Heart left ventricle (tissue), 13 donors: ENCODE measurements at regions not wholly inside any gene's neighbourhood (a gene's known extent, or its start where the extent isn't known, plus 50 kb on each side); places are given as distances from the start of the nearest gene placed in this dataset.

Experiments
- POLR2A ChIP-seq, 2 donors: fragments of 450-650 bp; IDR thresholded peaks; one replicate each; pipeline ENCODE4 v1.6.1; 2017; ENCODE audit warnings: antibody characterized with exemption in 2 of 2, mild to moderate bottlenecking in 2 of 2, moderate library complexity in 2 of 2
- TF ChIP-seq, protein P1 (sequence below), 12 donors: fragments of 200-600 bp; sonication (generic) in 4 of 12; IDR thresholded peaks; one replicate each; pipeline versions ENCODE4 v1.5.0 to v1.8.0; 2018 to 2022; ENCODE audit warnings: antibody characterized with exemption in 12 of 12, mild to moderate bottlenecking in 5 of 12
- donor health status: ischemic (EF 13 %, LVEDD 7.1; RV severe dilation, severe dysfunction).
- donor health status: DM: no; HTN: yes; CAD: no.
- donor health status: DM: no; HTN: no; CAD: no.
- donor health status: ischemic (EF 25% LVEDD 6.9; RV normal size, moderate dysfunction).
- donor health status: ischemic (EF 25% LVEDD 5.7; RV mildly dilated, moderate dysfunction).
- donor health status: ischemic (EF 35%, LVEDD 5.7; RV mildly dilated, moderate dysfunction).
- donor health status: nonischemic (EF 11% LVEDD 7.7; RV severe dilation, severe dysfunction).
- donor health status: DM: yes; HTN: yes; CAD: no.
- donor health status: PGD.
- donor health status: ischemic (EF 29% LVEDD 5.4; RV normal size, mild dysfunction).
- donor health status: nonischemic (EF 23%, LVEDD 6.1; RV moderate dilation, normal function).

DNA sequence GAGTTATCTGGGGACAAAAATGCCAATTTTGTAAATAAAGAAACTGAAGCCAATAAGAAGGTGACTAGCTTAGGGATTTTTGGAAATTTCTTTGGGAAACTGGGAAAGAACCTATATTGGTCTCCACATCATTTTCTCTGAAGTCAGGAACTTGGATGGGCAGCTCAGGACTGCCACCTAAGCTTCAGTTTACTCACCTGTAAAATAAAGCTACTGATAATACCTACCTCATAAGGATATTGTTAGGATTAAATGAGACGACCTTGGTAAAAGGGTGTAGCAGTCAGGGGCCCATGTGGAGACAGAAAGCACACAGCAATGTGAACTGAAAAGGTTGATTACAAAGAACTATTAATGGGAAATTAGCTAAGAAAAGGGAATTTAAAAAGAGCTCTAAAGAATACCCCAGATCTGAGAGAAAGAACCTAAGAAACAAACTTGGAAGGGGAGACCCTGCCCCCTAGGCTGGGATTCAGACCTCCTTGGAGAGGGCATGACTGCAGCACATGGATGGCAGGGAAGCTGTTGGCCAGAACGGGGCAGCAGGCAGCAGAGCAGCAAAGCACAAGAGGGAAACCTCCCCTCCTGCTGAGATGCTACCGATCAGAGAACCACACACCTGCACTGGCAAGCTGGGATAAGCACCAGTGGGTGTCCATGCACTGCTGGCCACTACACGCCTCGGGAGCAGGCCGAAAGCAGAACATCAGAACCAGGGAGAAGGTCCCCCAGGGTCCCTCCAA, 83.7 kb upstream of the THBS1 start:
- TF ChIP-seq, protein P1, sequence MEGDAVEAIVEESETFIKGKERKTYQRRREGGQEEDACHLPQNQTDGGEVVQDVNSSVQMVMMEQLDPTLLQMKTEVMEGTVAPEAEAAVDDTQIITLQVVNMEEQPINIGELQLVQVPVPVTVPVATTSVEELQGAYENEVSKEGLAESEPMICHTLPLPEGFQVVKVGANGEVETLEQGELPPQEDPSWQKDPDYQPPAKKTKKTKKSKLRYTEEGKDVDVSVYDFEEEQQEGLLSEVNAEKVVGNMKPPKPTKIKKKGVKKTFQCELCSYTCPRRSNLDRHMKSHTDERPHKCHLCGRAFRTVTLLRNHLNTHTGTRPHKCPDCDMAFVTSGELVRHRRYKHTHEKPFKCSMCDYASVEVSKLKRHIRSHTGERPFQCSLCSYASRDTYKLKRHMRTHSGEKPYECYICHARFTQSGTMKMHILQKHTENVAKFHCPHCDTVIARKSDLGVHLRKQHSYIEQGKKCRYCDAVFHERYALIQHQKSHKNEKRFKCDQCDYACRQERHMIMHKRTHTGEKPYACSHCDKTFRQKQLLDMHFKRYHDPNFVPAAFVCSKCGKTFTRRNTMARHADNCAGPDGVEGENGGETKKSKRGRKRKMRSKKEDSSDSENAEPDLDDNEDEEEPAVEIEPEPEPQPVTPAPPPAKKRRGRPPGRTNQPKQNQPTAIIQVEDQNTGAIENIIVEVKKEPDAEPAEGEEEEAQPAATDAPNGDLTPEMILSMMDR (IDR thresholded peaks at IDR 0.05), result no peak
- no peak for TF ChIP-seq POLR2A (IDR thresholded peaks at IDR 0.05)
